Activated naive CD8-positive, alpha-beta T cell treated with anti-CD3 and anti-CD28 coated beads for 36 hours (primary cell): ENCODE measurements at regions not wholly inside any gene's neighbourhood (a gene's known extent, or its start where the extent isn't known, plus 50 kb on each side); places are given as distances from the start of the nearest gene placed in this dataset.

Experiments used
- DNase-seq: peaks from one replicate; pipeline ENCODE4 v3.0.0; 2021
- H3K27ac Mint-ChIP-seq: one replicate; pipeline ENCODE4 v1.8.0; 2022; ENCODE audit warnings: mild to moderate bottlenecking, moderate library complexity, mixed read lengths
- H3K27me3 Mint-ChIP-seq: one replicate; pipeline ENCODE4 v1.8.0; 2022; ENCODE audit warnings: mild to moderate bottlenecking, mixed read lengths
- H3K36me3 Mint-ChIP-seq: one replicate; pipeline ENCODE4 v1.8.0; 2021; ENCODE audit warnings: mild to moderate bottlenecking, mixed read lengths
- H3K4me1 Mint-ChIP-seq: one replicate; pipeline ENCODE4 v1.8.0; 2021; ENCODE audit warnings: mixed read lengths
- H3K4me3 Mint-ChIP-seq: one replicate; pipeline ENCODE4 v1.8.0; 2022; ENCODE audit warnings: mild to moderate bottlenecking, moderate library complexity, mixed read lengths
- H3K9me3 Mint-ChIP-seq: one replicate; pipeline ENCODE4 v1.8.0; 2022; ENCODE audit warnings: mixed read lengths

DNA sequence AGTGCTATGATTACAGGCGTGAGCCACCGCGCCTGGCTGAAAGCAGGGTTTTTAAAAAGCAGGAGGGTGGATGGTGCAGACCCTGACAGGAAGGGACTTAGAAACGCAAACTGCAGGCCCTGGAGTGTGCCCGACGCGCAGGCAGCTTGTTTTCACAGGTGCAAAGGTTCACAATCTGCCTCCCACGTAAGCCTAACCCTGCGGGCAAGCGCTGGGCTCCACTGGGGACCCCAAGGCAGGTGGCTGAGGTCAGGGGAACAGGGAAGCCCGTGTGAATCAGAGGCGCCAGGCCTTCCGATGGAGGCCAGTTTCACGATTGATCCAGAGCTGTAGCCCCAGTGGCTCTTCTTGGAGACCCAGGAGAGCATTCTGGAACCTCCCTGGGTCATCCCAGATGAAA lies 256.3 kb downstream of the BRD1 start:
- H3K27me3 Mint-ChIP-seq, result no peaks in the 10 kb centered on the region
- peaks cover 2% of the 10 kb centered on the region for H3K36me3 Mint-ChIP-seq
- H3K4me3 Mint-ChIP-seq, result no peak overlapping the region
- H3K27ac Mint-ChIP-seq, result no peak overlapping the region
- no peaks in the 10 kb centered on the region for H3K9me3 Mint-ChIP-seq
- no peak for DNase-seq
- H3K4me1 Mint-ChIP-seq, result no peaks in the 10 kb centered on the region

- DNase-seq, result no peak
- H3K36me3 Mint-ChIP-seq, result peaks cover 2% of the 10 kb centered on the region
- H3K4me1 Mint-ChIP-seq, result no peaks in the 10 kb centered on the region
- H3K27ac Mint-ChIP-seq, result no peak overlapping the region
- H3K9me3 Mint-ChIP-seq, result no peaks in the 10 kb centered on the region
- H3K27me3 Mint-ChIP-seq, result no peaks in the 10 kb centered on the region
- H3K4me3 Mint-ChIP-seq, result no peak overlapping the region
These were observed 257.4 kb downstream of the BRD1 start for GRCh38 chr22:49570032-49570848.

GRCh38 chr22:49569286-49570031 lies 258.2 kb downstream of the BRD1 start:
- no peak for DNase-seq
- no peak overlapping the region for H3K27ac Mint-ChIP-seq
- H3K4me1 Mint-ChIP-seq, result no peaks in the 10 kb centered on the region
- H3K4me3 Mint-ChIP-seq, result no peak overlapping the region
- H3K9me3 Mint-ChIP-seq, result no peaks in the 10 kb centered on the region
- no peaks in the 10 kb centered on the region for H3K27me3 Mint-ChIP-seq
- peaks cover 2% of the 10 kb centered on the region for H3K36me3 Mint-ChIP-seq

DNA sequence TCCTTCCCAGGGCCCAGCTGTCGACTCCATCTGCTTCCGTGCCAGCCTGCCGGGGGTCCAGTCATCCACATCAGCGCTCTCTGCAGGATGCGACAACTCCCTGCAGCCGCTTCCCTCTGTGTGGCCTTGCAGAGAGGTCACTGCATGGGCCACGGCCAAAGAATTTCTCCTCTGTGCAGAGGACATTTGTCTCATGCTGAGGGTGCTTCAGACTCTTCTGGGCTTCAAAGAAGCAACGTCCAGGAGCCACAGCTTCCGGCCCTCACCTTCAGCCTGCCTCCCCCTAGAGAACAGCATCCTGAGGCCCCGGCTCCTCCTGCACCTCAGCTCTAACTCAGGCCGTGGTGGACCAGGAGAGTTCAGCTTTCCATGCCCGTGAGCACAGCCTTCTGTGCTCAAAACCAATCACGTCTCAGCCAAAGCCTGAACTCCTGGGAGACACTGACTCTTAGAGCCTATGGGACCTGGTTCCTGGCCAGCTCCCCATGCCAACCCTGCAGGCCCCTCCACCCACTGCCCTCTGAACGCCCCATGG lies 258.9 kb downstream of the BRD1 start:
- Mint-ChIP-seq H3K4me3 (no peak overlapping the region), H3K27ac (no peak overlapping the region), H3K36me3 (peaks cover 2% of the 10 kb centered on the region), H3K9me3 (no peaks in the 10 kb centered on the region), H3K4me1 (no peaks in the 10 kb centered on the region), H3K27me3 (no peaks in the 10 kb centered on the region)
- no peak for DNase-seq

GRCh38 chr22:49567899-49568750 lies 259.5 kb downstream of the BRD1 start:
- DNase-seq, result no peak
- H3K4me1 Mint-ChIP-seq, result no peaks in the 10 kb centered on the region

GRCh38 chr22:49566693-49567092 lies 261.0 kb downstream of the BRD1 start:
- Mint-ChIP-seq H3K27me3 (no peaks in the 10 kb centered on the region), H3K9me3 (no peaks in the 10 kb centered on the region), H3K4me1 (no peaks in the 10 kb centered on the region), H3K36me3 (no peaks in the 10 kb centered on the region), H3K4me3 (no peak overlapping the region), H3K27ac (no peak overlapping the region)
- DNase-seq, result no peak

More at GRCh38 chr22:49567899-49568750, 259.5 kb downstream of the BRD1 start:
- H3K27ac Mint-ChIP-seq, result no peak overlapping the region
- no peaks in the 10 kb centered on the region for H3K9me3 Mint-ChIP-seq
- H3K27me3 Mint-ChIP-seq, result no peaks in the 10 kb centered on the region
- H3K4me3 Mint-ChIP-seq, result no peak overlapping the region
- peaks cover 2% of the 10 kb centered on the region for H3K36me3 Mint-ChIP-seq

DNA sequence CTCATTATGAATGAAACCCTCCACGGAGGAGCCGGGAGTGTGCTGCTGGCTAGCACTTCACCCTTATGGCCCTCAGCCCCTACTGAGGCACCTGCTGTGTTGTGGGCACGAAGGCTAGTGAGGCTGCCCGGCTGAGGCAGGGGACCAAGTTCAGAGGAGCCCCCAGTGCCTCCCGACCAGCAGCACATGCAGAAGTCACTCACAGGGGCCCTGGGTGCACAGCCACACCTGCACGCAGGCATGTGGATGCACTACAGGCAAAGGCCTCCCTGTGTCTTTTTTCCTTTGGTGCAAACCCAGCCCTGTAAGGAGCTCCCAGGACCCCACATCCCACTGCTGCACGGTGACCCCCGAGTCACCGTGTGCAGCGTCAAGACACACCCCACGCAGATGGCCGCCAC lies 261.5 kb downstream of the BRD1 start:
- no peaks in the 10 kb centered on the region for H3K4me1 Mint-ChIP-seq
- DNase-seq, result no peak
- peaks cover 3% of the 10 kb centered on the region for H3K9me3 Mint-ChIP-seq
- no peaks in the 10 kb centered on the region for H3K27me3 Mint-ChIP-seq
- H3K36me3 Mint-ChIP-seq, result peaks cover 4% of the 10 kb centered on the region
- H3K27ac Mint-ChIP-seq, result no peak overlapping the region
- no peak overlapping the region for H3K4me3 Mint-ChIP-seq

DNA sequence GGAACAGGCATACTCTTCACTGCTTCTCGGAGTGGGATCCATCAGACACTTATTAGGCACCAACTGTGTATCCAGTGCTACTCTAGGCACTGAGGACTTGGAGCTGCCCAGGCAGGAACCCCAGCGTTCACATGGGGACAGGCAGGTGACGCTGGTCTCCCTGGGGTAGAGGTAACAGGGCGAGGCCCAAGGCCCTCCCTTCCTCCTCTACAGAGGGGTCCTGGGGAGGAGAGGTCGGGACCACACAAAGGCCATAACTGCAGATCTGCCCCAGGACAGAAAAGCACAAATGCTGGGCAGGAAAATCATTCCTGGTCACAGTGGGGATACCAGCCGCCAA lies 262.2 kb downstream of the BRD1 start:
- Mint-ChIP-seq H3K36me3 (peaks cover 6% of the 10 kb centered on the region), H3K27ac (no peak overlapping the region), H3K9me3 (peaks cover 6% of the 10 kb centered on the region), H3K27me3 (no peaks in the 10 kb centered on the region), H3K4me1 (no peaks in the 10 kb centered on the region), H3K4me3 (no peak overlapping the region)
- DNase-seq, result no peak

GRCh38 chr22:49564666-49565515 lies 262.8 kb downstream of the BRD1 start:
- no peaks in the 10 kb centered on the region for H3K27me3 Mint-ChIP-seq
- H3K36me3 Mint-ChIP-seq, result peaks cover 9% of the 10 kb centered on the region
- H3K9me3 Mint-ChIP-seq, result peaks cover 9% of the 10 kb centered on the region
- no peak overlapping the region for H3K27ac Mint-ChIP-seq
- no peak overlapping the region for H3K4me3 Mint-ChIP-seq
- DNase-seq, result no peak
- no peaks in the 10 kb centered on the region for H3K4me1 Mint-ChIP-seq

DNA sequence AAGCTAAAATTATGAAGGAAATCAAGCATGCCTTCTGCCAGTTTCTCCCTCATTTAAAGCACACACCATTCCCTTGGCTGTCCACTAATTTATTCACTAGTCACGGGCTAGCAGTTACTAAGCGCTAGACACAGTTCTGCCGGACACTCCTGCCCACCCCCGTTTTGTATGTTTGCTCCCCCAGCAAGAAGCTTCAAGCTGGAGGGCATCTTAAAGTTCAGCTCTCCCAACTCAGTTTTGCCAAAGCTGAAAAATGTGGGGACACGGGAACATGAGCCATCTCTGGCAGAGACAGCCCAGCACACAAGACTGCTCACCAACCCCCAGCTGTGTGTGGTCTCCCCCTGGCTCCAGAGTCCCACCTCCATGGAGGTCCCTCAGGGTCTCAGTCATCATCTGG lies 263.6 kb downstream of the BRD1 start:
- Mint-ChIP-seq H3K9me3 (peaks cover 9% of the 10 kb centered on the region), H3K4me1 (no peaks in the 10 kb centered on the region), H3K27me3 (no peaks in the 10 kb centered on the region), H3K27ac (no peak overlapping the region), H3K4me3 (no peak overlapping the region), H3K36me3 (peaks cover 9% of the 10 kb centered on the region)
- no peak for DNase-seq

GRCh38 chr22:49562685-49563249 lies 264.9 kb downstream of the BRD1 start:
- H3K27ac Mint-ChIP-seq, result no peak overlapping the region
- no peaks in the 10 kb centered on the region for H3K4me1 Mint-ChIP-seq

DNA sequence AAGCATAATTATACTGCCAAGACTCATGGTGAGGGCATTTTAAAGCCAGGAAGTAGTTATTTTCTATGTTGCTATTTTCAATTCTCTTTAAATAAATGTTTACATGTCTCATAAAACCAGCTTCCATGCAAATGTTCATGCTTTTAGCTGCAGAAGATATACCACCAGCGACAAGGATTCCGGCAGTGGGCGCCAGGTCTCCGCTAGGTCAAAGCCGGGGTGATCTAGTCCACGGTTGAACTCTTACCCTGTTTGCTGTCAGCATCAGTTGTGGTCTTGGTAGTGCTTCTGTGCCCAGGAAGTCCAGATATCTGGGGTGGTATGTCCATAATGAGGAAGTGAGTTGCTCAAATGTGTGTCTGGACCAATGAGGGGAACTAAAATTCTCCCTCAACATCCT lies 265.7 kb downstream of the BRD1 start:
- Mint-ChIP-seq H3K4me3 (no peak overlapping the region), H3K9me3 (peaks cover 17% of the 10 kb centered on the region), H3K27ac (no peak overlapping the region), H3K4me1 (no peaks in the 10 kb centered on the region), H3K27me3 (no peaks in the 10 kb centered on the region), H3K36me3 (peaks cover 21% of the 10 kb centered on the region)
- no peak for DNase-seq

More at GRCh38 chr22:49562685-49563249, 264.9 kb downstream of the BRD1 start:
- H3K27me3 Mint-ChIP-seq, result no peaks in the 10 kb centered on the region
- peaks cover 14% of the 10 kb centered on the region for H3K9me3 Mint-ChIP-seq
- no peak for DNase-seq
- H3K4me3 Mint-ChIP-seq, result no peak overlapping the region
- peaks cover 18% of the 10 kb centered on the region for H3K36me3 Mint-ChIP-seq

GRCh38 chr22:49561338-49561737 lies 266.3 kb downstream of the BRD1 start:
- no peak overlapping the region for H3K27ac Mint-ChIP-seq
- H3K4me3 Mint-ChIP-seq, result no peak overlapping the region
- H3K27me3 Mint-ChIP-seq, result no peaks in the 10 kb centered on the region
- H3K4me1 Mint-ChIP-seq, result no peaks in the 10 kb centered on the region
- H3K9me3 Mint-ChIP-seq, result peaks cover 17% of the 10 kb centered on the region
- peaks cover 27% of the 10 kb centered on the region for H3K36me3 Mint-ChIP-seq
- no peak for DNase-seq

GRCh38 chr22:49555526-49555925 lies 272.1 kb downstream of the BRD1 start:
- Mint-ChIP-seq H3K36me3 (peaks cover 36% of the 10 kb centered on the region), H3K4me1 (no peaks in the 10 kb centered on the region), H3K27me3 (no peaks in the 10 kb centered on the region), H3K4me3 (no peak overlapping the region), H3K27ac (no peak overlapping the region), H3K9me3 (peaks cover 16% of the 10 kb centered on the region)
- no peak for DNase-seq
